ENCODE measurements at regions not wholly inside any gene's neighbourhood (a gene's known extent, or its start where the extent isn't known, plus 50 kb on each side); places are given as distances from the start of the nearest gene placed in this dataset.

- TF ChIP-seq ARID2 (IDR thresholded peaks at IDR 0.05) (no peak), ADNP (tag; IDR thresholded peaks at IDR 0.05) (no peak), TARDBP (IDR thresholded peaks at IDR 0.05) (no peak), RBM15 (IDR thresholded peaks at IDR 0.05; ENCODE audit: insufficient read depth, low read length) (no peak), CREB1 (IDR thresholded peaks at IDR 0.05) (no peak), CREB1 (CRISPR knock-in tag; IDR thresholded peaks at IDR 0.05) (no peak), TCF3 (CRISPR knock-in tag; IDR thresholded peaks at IDR 0.05) (no peak), ZBTB7A (IDR thresholded peaks at IDR 0.05; ENCODE audit: borderline replicate concordance, control insufficient read depth, low read depth, low read length) (no peak)
- TF ChIP-seq, protein P1, sequence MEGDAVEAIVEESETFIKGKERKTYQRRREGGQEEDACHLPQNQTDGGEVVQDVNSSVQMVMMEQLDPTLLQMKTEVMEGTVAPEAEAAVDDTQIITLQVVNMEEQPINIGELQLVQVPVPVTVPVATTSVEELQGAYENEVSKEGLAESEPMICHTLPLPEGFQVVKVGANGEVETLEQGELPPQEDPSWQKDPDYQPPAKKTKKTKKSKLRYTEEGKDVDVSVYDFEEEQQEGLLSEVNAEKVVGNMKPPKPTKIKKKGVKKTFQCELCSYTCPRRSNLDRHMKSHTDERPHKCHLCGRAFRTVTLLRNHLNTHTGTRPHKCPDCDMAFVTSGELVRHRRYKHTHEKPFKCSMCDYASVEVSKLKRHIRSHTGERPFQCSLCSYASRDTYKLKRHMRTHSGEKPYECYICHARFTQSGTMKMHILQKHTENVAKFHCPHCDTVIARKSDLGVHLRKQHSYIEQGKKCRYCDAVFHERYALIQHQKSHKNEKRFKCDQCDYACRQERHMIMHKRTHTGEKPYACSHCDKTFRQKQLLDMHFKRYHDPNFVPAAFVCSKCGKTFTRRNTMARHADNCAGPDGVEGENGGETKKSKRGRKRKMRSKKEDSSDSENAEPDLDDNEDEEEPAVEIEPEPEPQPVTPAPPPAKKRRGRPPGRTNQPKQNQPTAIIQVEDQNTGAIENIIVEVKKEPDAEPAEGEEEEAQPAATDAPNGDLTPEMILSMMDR (IDR thresholded peaks at IDR 0.05 in 2 of 3, conservative IDR thresholded peaks at IDR 0.05 in 1 of 3; ENCODE audit: insufficient read depth in 2 of 3, low read depth in 1 of 3, low read length in 3 of 3), result no peak
These were observed 682.3 kb upstream of the MAN1A1 start for GRCh38 chr6:120031837-120032236.
